H1 (cell line): ENCODE measurements at regions not wholly inside any gene's neighbourhood (a gene's known extent, or its start where the extent isn't known, plus 50 kb on each side); places are given as distances from the start of the nearest gene placed in this dataset.

ENCODE experiments used
- CTCF ChIA-PET: fragments of 300-600 bp; sonication (Branson Sonifier 250); formaldehyde crosslinking; loops from one replicate; lab custom pipeline; 2021; ENCODE audit not compliant: partially characterized antibody; lab: Charles Lee
- POLR2A ChIA-PET: fragments of 300-600 bp; sonication (Branson Sonifier 250); formaldehyde crosslinking; loops from one replicate; lab custom pipeline; 2021; ENCODE audit warnings: inconsistent platforms; ENCODE audit not compliant: partially characterized antibody; lab: Charles Lee
- DNase-seq, 2 experiments: peaks; one replicate each; pipeline versions ENCODE4 v3.0.0 to v3.0.0-alpha.2; 2010 to 2022; ENCODE audit warnings: low spot score in 2 of 2, low read depth in 1 of 2, mixed read lengths in 1 of 2
- FAIRE-seq: peaks from 2 replicates; lab custom pipeline; 2011; peaks lifted over from hg19 to GRCh38; lab: Jason Lieb, UNC
- H2AFZ ChIP-seq: 2 replicates; pipeline ENCODE4 v1.8.1; 2012; ENCODE audit warnings: low read length, inconsistent platforms
- H2AK5ac ChIP-seq: 2 replicates; pipeline ENCODE4 v1.6.1; 2013; ENCODE audit warnings: low read depth, low read length
- H2BK120ac ChIP-seq: replicated peaks from 2 replicates; pipeline ENCODE3; 2013; ENCODE audit warnings: low read depth, low read length, inconsistent platforms
- H2BK12ac ChIP-seq: 2 replicates; pipeline ENCODE4 v1.6.1; 2013; ENCODE audit warnings: low read depth, low read length
- H2BK15ac ChIP-seq: 2 replicates; pipeline ENCODE4 v1.6.1; 2013; ENCODE audit warnings: low read length
- H2BK20ac ChIP-seq: 2 replicates; pipeline ENCODE4 v1.6.1; 2013; ENCODE audit warnings: low read length
- H2BK5ac ChIP-seq: 2 replicates; pipeline ENCODE4 v1.6.1; 2013; ENCODE audit warnings: low read depth, low read length
- H3K14ac ChIP-seq: 2 replicates; pipeline ENCODE4 v1.6.1; 2013; ENCODE audit warnings: inconsistent platforms; ENCODE audit not compliant: insufficient read length
- H3K18ac ChIP-seq: 2 replicates; pipeline ENCODE4 v1.6.1; 2013; ENCODE audit warnings: low read length; ENCODE audit errors: extremely low read depth
- H3K23ac ChIP-seq: 2 replicates; pipeline ENCODE4 v1.6.1; 2013; ENCODE audit warnings: inconsistent platforms; ENCODE audit not compliant: insufficient read length
- H3K23me2 ChIP-seq: 2 replicates; pipeline ENCODE4 v1.6.1; 2013; ENCODE audit warnings: low read depth, low read length
- H3K27ac ChIP-seq: 2 replicates; pipeline ENCODE4 v1.6.1; 2011; ENCODE audit warnings: low read depth, low read length, inconsistent platforms
- H3K27me3 ChIP-seq, 4 experiments: replicated peaks in 1 of 4; 1 replicate in 1 of 4; 2 replicates in 3 of 4; pipeline versions ENCODE4 v1.6.1 to v1.8.1; 2011 to 2013; ENCODE audit warnings: low read length in 3 of 4, mild to moderate bottlenecking in 3 of 4, inconsistent platforms in 2 of 4, mixed read lengths in 2 of 4, moderate library complexity in 1 of 4; ENCODE audit not compliant: control insufficient read depth in 3 of 4, insufficient read depth in 3 of 4; ENCODE audit errors: extremely low read depth in 1 of 4
- H3K36me3 ChIP-seq, 4 experiments: 2 replicates each; pipeline versions ENCODE4 v1.6.1 to v1.8.1; 2011 to 2013; ENCODE audit warnings: mild to moderate bottlenecking in 4 of 4, low read length in 3 of 4, moderate library complexity in 2 of 4, control low read depth in 1 of 4, inconsistent platforms in 1 of 4; ENCODE audit not compliant: insufficient read depth in 4 of 4, control insufficient read depth in 2 of 4
- H3K4ac ChIP-seq: replicated peaks from 2 replicates; pipeline ENCODE3; 2013; ENCODE audit warnings: low read length, low read depth, mixed read lengths, inconsistent platforms; ENCODE audit not compliant: insufficient read length
- H3K4me1 ChIP-seq, 4 experiments: replicated peaks in 1 of 4; 1 replicate in 1 of 4; 2 replicates in 3 of 4; pipeline versions ENCODE4 v1.6.1 to v1.8.1; 2011 to 2013; ENCODE audit warnings: low read length in 3 of 4, inconsistent platforms in 2 of 4, mixed read lengths in 1 of 4; ENCODE audit not compliant: insufficient read depth in 4 of 4, control insufficient read depth in 3 of 4
- H3K4me2 ChIP-seq, 2 experiments: 2 replicates each; pipeline versions ENCODE4 v1.6.1 to v1.8.1; 2011 to 2013; ENCODE audit warnings: low read depth in 2 of 2, low read length in 2 of 2, control low read depth in 1 of 2, inconsistent platforms in 1 of 2, mild to moderate bottlenecking in 1 of 2; ENCODE audit not compliant: insufficient read depth in 1 of 2
- H3K4me3 ChIP-seq, 4 experiments: fragments of 200-600, 300-600 bp in 1 of 4; sonication (generic), shearing (Covaris generic), sonication (Bioruptor Twin) in 1 of 4; 2 replicates each; pipeline versions ENCODE4 v1.5.1 to v1.8.1; 2011 to 2016; ENCODE audit warnings: low read length in 4 of 4, low read depth in 3 of 4, control low read depth in 2 of 4, inconsistent platforms in 2 of 4, mild to moderate bottlenecking in 2 of 4, mixed read lengths in 1 of 4, moderate library complexity in 1 of 4; ENCODE audit not compliant: insufficient read depth in 2 of 4; ENCODE audit errors: extremely low read depth in 1 of 4
- H3K56ac ChIP-seq: replicated peaks from 2 replicates; pipeline ENCODE3; 2013; ENCODE audit warnings: low read depth, mild to moderate bottlenecking, mixed read lengths, low read length, inconsistent platforms; ENCODE audit not compliant: insufficient read length
- H3K79me1 ChIP-seq: 2 replicates; pipeline ENCODE4 v1.6.1; 2013; ENCODE audit warnings: low read depth, low read length, control low read depth
- H3K79me2 ChIP-seq, 2 experiments: 2 replicates each; pipeline versions ENCODE4 v1.6.1 to v1.8.1; 2012 to 2013; ENCODE audit warnings: low read length in 2 of 2, mild to moderate bottlenecking in 2 of 2, inconsistent platforms in 1 of 2; ENCODE audit not compliant: insufficient read depth in 2 of 2, control insufficient read depth in 1 of 2
- H3K9ac ChIP-seq, 4 experiments: replicated peaks in 1 of 4; 1 replicate in 1 of 4; 2 replicates in 3 of 4; pipeline versions ENCODE4 v1.6.1 to v1.8.1; 2011 to 2013; ENCODE audit warnings: low read depth in 3 of 4, low read length in 3 of 4, control low read depth in 2 of 4, mild to moderate bottlenecking in 2 of 4, moderate library complexity in 2 of 4, inconsistent platforms in 1 of 4; ENCODE audit errors: extremely low read depth in 1 of 4
- H3K9me3 ChIP-seq, 2 experiments: 2 replicates each; pipeline versions ENCODE4 v1.6.1 to v1.8.1; 2012 to 2013; ENCODE audit warnings: mild to moderate bottlenecking in 2 of 2, moderate library complexity in 2 of 2, control low read depth in 1 of 2, inconsistent platforms in 1 of 2, low read depth in 1 of 2, low read length in 1 of 2, mixed read lengths in 1 of 2; ENCODE audit not compliant: insufficient read depth in 2 of 2
- H4K20me1 ChIP-seq, 2 experiments: replicated peaks in 1 of 2; 2 replicates each; pipeline versions ENCODE3 to v1.8.1; 2011 to 2013; ENCODE audit warnings: inconsistent platforms in 2 of 2, low read length in 2 of 2, mild to moderate bottlenecking in 1 of 2; ENCODE audit not compliant: insufficient read depth in 2 of 2, control insufficient read depth in 1 of 2
- H4K5ac ChIP-seq: 2 replicates; pipeline ENCODE4 v1.6.1; 2013; ENCODE audit warnings: low read length, low read depth, mixed read lengths, inconsistent platforms; ENCODE audit not compliant: insufficient read length
- H4K8ac ChIP-seq: 2 replicates; pipeline ENCODE4 v1.8.0; 2013; ENCODE audit warnings: mild to moderate bottlenecking, moderate library complexity, low read length, inconsistent platforms; ENCODE audit not compliant: insufficient read depth; ENCODE audit errors: extremely low read depth
- H4K91ac ChIP-seq: replicated peaks from 2 replicates; pipeline ENCODE3; 2013; ENCODE audit warnings: low read length, mixed read lengths, inconsistent platforms; ENCODE audit not compliant: insufficient read length
- CEBPB ChIP-seq: IDR thresholded peaks from 2 replicates; pipeline ENCODE4 v1.6.1; 2012; ENCODE audit warnings: low read depth, low read length
- CREB1 ChIP-seq: IDR thresholded peaks from 2 replicates; pipeline ENCODE4 v1.6.1; 2012; ENCODE audit warnings: inconsistent platforms
- EZH2 ChIP-seq: fragments of 200-600 bp; sonication (generic); IDR thresholded peaks from 2 replicates; pipeline ENCODE4 v1.7.1; 2012; ENCODE audit warnings: low read depth, mild to moderate bottlenecking, moderate library complexity, low read length, inconsistent platforms; ENCODE audit not compliant: severe bottlenecking
- GABPA ChIP-seq: IDR thresholded peaks from 2 replicates; pipeline ENCODE4 v1.6.1; 2011; ENCODE audit warnings: mild to moderate bottlenecking, low read length, moderate library complexity, borderline replicate concordance; ENCODE audit not compliant: insufficient read depth
- KDM5A ChIP-seq: fragments of 200-600 bp; IDR thresholded peaks from 2 replicates; pipeline ENCODE4 v1.7.1; 2012; ENCODE audit warnings: mild to moderate bottlenecking, low read length, inconsistent platforms, mixed read lengths
- POU5F1 ChIP-seq: IDR thresholded peaks from 2 replicates; pipeline ENCODE4 v1.6.1; 2011; ENCODE audit warnings: low read depth, mild to moderate bottlenecking, low read length, moderate library complexity
- RNF2 ChIP-seq: fragments of 200-900, 300-1000 bp; sonication (generic); IDR thresholded peaks from 2 replicates; pipeline ENCODE4 v1.7.1; 2016; ENCODE audit warnings: borderline replicate concordance, low read depth, mild to moderate bottlenecking, antibody characterized with exemption, low read length; ENCODE audit not compliant: poor library complexity, severe bottlenecking; ENCODE audit errors: missing control alignments
- SAP30 ChIP-seq: fragments of 300-600 bp; sonication (generic); IDR thresholded peaks from 2 replicates; pipeline ENCODE4 v1.7.1; 2012; ENCODE audit warnings: low read length, moderate library complexity, mild to moderate bottlenecking, inconsistent platforms; ENCODE audit not compliant: insufficient read depth, insufficient replicate concordance
- YY1 ChIP-seq: IDR thresholded peaks from 2 replicates; pipeline ENCODE4 v1.6.1; 2011; ENCODE audit warnings: low read depth, mild to moderate bottlenecking, low read length
- WGBS, 2 experiments: shearing (Covaris generic) in 1 of 2; methylation state at CpG; one replicate each; pipeline versions ENCODE4 v1.1.6 to v1.1.7; 2013 to 2015; ENCODE audit warnings: low lambda C conversion rate in 2 of 2, mixed read lengths in 2 of 2, inconsistent platforms in 1 of 2, low coverage in 1 of 2, missing lambda C conversion rate in 1 of 2; ENCODE audit not compliant: insufficient replicate concordance in 2 of 2, insufficient coverage in 1 of 2, insufficient read length in 1 of 2; ENCODE audit errors: extremely low coverage in 1 of 2, missing lambda C conversion rate in 1 of 2; 5-methylcytosine and 5-hydroxymethylcytosine counted together

GRCh38 chr5:3786165-3786564 lies 190.5 kb downstream of the IRX1 start:
- no peak overlapping the region for H2AFZ ChIP-seq
- peak overlapping the region; percentile 100; the same call in 1 of the 2 replicates for H2BK12ac ChIP-seq
- H3K23ac ChIP-seq: peak overlapping the region; percentile 39
- peak overlapping the region; percentile 99 for H3K4ac ChIP-seq
- H4K8ac ChIP-seq: no peak overlapping the region
- no peaks in the 10 kb centered on the region for H3K9me3 ChIP-seq
- H3K79me1 ChIP-seq: no peaks in the 10 kb centered on the region
- peaks cover 0 to 5% of the 10 kb centered on the region in 2 experiments for H4K20me1 ChIP-seq
- H2BK120ac ChIP-seq: peak overlapping the region; percentile 98
- H4K5ac ChIP-seq: no peak overlapping the region
- FAIRE-seq (no peak), DNase-seq (no peak)
- peaks cover 6 to 15% (median 8%) of the 10 kb centered on the region in 4 experiments for H3K4me1 ChIP-seq
- H4K91ac ChIP-seq: peak overlapping the region; percentile 99
- peaks cover 19% of the 10 kb centered on the region; the same call in 1 of the 2 replicates for H3K23me2 ChIP-seq
- peak overlapping the region; percentile 7 for H3K56ac ChIP-seq
- no peak overlapping the region for H3K9ac ChIP-seq
- H3K27me3 ChIP-seq: 0 out of 7 replicates have a peak, but pooled peaks cover 0 to 4% (median 1%) of the 10 kb centered on the region in 4 experiments
- H3K4me3 ChIP-seq: no peak overlapping the region
- WGBS, 2 experiments: 85% methylated on average over 2 of the region's 2 CpGs; no CpG with 5 or more reads in 1 of the 2 experiments
- H3K27ac ChIP-seq: no peak overlapping the region
- ChIA-PET POLR2A (no interaction called here), CTCF (no interaction called here)
- H3K18ac ChIP-seq: peak overlapping the region; percentile 55; the same call in 1 of the 2 replicates
- no peaks in the 10 kb centered on the region for H3K79me2 ChIP-seq
- no peaks in the 10 kb centered on the region for H3K36me3 ChIP-seq
- H3K4me2 ChIP-seq: no peak overlapping the region
- peak overlapping the region; percentile 100 for H2AK5ac ChIP-seq
- H2BK20ac ChIP-seq: peak overlapping the region; percentile 99
- H2BK15ac ChIP-seq: peak overlapping the region; percentile 95
- H3K14ac ChIP-seq: peak overlapping the region; percentile 27
- peak overlapping the region; percentile 96; the same call in 1 of the 2 replicates for H2BK5ac ChIP-seq
- TF ChIP-seq EZH2 (no peak), CREB1 (no peak), RNF2 (no peak), GABPA (no peak), KDM5A (no peak), CEBPB (no peak), POU5F1 (no peak), YY1 (no peak), SAP30 (no peak)
- TF ChIP-seq, all 59 proteins: peak for 0
